Fibroblast of lung (primary cell): ENCODE measurements at regions not wholly inside any gene's neighbourhood (a gene's known extent, or its start where the extent isn't known, plus 50 kb on each side); places are given as distances from the start of the nearest gene placed in this dataset.

Source experiments
- CTCF ChIP-seq, 2 donors: IDR thresholded peaks in 1 of 2; conservative IDR thresholded peaks in 1 of 2; 1 replicate in 1 of 2; 2 replicates in 1 of 2; pipeline ENCODE4 v1.5.1; 2011 to 2012; ENCODE audit warnings: low read length in 2 of 2, control low read depth in 1 of 2, inconsistent platforms in 1 of 2, low read depth in 1 of 2, mild to moderate bottlenecking in 1 of 2
- EZH2 ChIP-seq: IDR thresholded peaks from 2 replicates; pipeline ENCODE4 v1.5.1; 2012; ENCODE audit warnings: low read length, control low read depth, mild to moderate bottlenecking; ENCODE audit errors: missing control alignments

- TF ChIP-seq CTCF (conservative IDR thresholded peaks at IDR 0.05 in 1 of 2, IDR thresholded peaks at IDR 0.05 in 1 of 2; ENCODE audit: low read depth in 1 of 2, low read length in 2 of 2) (no peak), EZH2 (no peak)
Observed at GRCh38 chr2:56732946-56733345, 549.2 kb downstream of the CCDC85A start.
